ENCODE measurements at regions not wholly inside any gene's neighbourhood (a gene's known extent, or its start where the extent isn't known, plus 50 kb on each side); places are given as distances from the start of the nearest gene placed in this dataset.

DNA sequence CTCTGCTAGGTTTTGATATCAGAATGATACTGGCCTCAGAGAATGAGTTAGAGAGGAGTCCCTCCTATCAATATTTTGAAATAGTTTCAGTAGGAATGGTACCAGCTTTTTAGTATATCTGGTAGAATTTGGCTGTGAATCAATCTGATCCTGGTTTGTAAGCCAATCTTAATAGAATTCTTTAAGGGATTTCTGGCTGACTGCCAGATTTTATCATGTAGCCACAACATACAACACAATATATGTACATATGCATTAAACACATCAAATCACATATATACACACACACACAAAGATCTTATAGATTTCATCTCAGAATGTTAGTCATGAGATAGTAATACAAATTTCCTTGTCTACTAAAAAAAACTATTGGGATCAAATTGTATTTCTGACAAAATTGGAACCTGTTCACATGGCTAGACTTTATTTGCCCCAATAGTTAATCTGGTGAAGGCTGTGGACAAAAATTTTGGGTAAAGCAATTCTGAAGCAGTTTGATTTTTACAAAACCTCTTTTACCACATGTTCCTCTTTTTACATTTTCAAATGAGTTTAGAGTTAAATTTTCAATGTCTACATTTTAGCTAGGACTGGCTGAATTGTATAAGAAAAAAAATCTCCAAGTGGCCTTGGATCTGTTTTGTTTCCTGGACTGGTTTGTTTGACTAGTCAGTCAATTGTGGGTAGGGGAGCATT, 151.7 kb downstream of the FASLG start:
- Histone ChIP-seq H3K27ac (ENCODE audit: control insufficient read depth, insufficient read depth, low read length) (no peak overlapping the region), H4K20me1 (ENCODE audit: control insufficient read depth, extremely low read depth, insufficient read depth, low read length) (no peaks in the 10 kb centered on the region), H3K9me1 (ENCODE audit: control insufficient read depth, extremely low read depth, insufficient read depth, low read length) (no peaks in the 10 kb centered on the region), H3K9me3 (ENCODE audit: control insufficient read depth, low read depth, low read length) (no peaks in the 10 kb centered on the region), H3K36me3 (ENCODE audit: control insufficient read depth in 2 of 2, extremely low read depth in 1 of 2, insufficient read depth in 2 of 2, low read length in 2 of 2) (no peaks in the 10 kb centered on the region), H2AFZ (ENCODE audit: control insufficient read depth, low read length) (no peak overlapping the region), H3K79me2 (ENCODE audit: control insufficient read depth, insufficient read depth, low read length) (no peaks in the 10 kb centered on the region), H3K9ac (ENCODE audit: control insufficient read depth, extremely low read depth, insufficient read depth, low read length) (no peak overlapping the region), H3K27me3 (ENCODE audit: control insufficient read depth, extremely low read depth, insufficient read depth, low read length) (no peaks in the 10 kb centered on the region), H3K4me1 (ENCODE audit: control insufficient read depth, extremely low read depth, insufficient read depth, low read length) (no peaks in the 10 kb centered on the region), H3K4me3 (ENCODE audit: control insufficient read depth in 2 of 3, extremely low read depth in 1 of 3, insufficient read depth in 2 of 3, low read depth in 1 of 3, low read length in 3 of 3) (no peak overlapping the region), H3K4me2 (ENCODE audit: control insufficient read depth, extremely low read depth, insufficient read depth, low read depth, low read length) (no peak overlapping the region)
- dilution Hi-C loops (cut with MboI; ENCODE audit: extremely low pct_ligation_motif_present, low sequenced_read_pairs), result no loop called here
- FAIRE-seq (peak; percentile 9), DNase-seq (ENCODE audit: low read depth, low spot score) (no peak)
- TF ChIP-seq, protein P1, sequence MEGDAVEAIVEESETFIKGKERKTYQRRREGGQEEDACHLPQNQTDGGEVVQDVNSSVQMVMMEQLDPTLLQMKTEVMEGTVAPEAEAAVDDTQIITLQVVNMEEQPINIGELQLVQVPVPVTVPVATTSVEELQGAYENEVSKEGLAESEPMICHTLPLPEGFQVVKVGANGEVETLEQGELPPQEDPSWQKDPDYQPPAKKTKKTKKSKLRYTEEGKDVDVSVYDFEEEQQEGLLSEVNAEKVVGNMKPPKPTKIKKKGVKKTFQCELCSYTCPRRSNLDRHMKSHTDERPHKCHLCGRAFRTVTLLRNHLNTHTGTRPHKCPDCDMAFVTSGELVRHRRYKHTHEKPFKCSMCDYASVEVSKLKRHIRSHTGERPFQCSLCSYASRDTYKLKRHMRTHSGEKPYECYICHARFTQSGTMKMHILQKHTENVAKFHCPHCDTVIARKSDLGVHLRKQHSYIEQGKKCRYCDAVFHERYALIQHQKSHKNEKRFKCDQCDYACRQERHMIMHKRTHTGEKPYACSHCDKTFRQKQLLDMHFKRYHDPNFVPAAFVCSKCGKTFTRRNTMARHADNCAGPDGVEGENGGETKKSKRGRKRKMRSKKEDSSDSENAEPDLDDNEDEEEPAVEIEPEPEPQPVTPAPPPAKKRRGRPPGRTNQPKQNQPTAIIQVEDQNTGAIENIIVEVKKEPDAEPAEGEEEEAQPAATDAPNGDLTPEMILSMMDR (optimal IDR thresholded peaks at IDR 0.05 in 1 of 3, IDR thresholded peaks at IDR 0.05 in 1 of 3, conservative IDR thresholded peaks at IDR 0.05 in 1 of 3; ENCODE audit: extremely low read depth in 1 of 3, insufficient read depth in 2 of 3, low read length in 3 of 3), result no peak
- no peak for TF ChIP-seq EZH2 (IDR thresholded peaks at IDR 0.05; ENCODE audit: low read length)

DNA sequence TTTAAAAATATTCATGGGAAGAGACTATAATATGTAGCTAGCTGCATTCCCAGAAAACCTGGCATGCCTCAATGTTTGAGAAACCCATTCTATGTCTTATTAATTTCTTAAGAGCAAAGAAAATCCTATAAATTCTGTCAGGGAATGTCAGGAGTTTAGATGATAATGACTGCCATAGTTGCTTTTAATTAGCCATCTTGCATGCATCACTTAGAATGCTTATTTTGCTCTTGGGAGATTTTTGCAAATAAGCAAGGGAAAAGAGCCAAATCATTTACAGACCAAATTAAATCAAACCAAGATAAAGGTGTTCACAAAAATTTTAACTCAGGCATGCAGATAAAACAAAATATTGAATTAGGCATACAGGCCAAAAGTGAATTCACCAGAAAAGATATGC, 152.8 kb downstream of the FASLG start:
- Histone ChIP-seq H3K9me1 (ENCODE audit: control insufficient read depth, extremely low read depth, insufficient read depth, low read length) (no peaks in the 10 kb centered on the region), H3K9ac (ENCODE audit: control insufficient read depth, extremely low read depth, insufficient read depth, low read length) (no peak overlapping the region), H3K79me2 (ENCODE audit: control insufficient read depth, insufficient read depth, low read length) (no peaks in the 10 kb centered on the region), H3K4me1 (ENCODE audit: control insufficient read depth, extremely low read depth, insufficient read depth, low read length) (no peaks in the 10 kb centered on the region), H2AFZ (ENCODE audit: control insufficient read depth, low read length) (no peak overlapping the region), H3K4me2 (ENCODE audit: control insufficient read depth, extremely low read depth, insufficient read depth, low read depth, low read length) (no peak overlapping the region), H3K4me3 (ENCODE audit: control insufficient read depth in 2 of 3, extremely low read depth in 1 of 3, insufficient read depth in 2 of 3, low read depth in 1 of 3, low read length in 3 of 3) (no peak overlapping the region), H3K27ac (ENCODE audit: control insufficient read depth, insufficient read depth, low read length) (no peak overlapping the region), H3K27me3 (ENCODE audit: control insufficient read depth, extremely low read depth, insufficient read depth, low read length) (no peaks in the 10 kb centered on the region), H4K20me1 (ENCODE audit: control insufficient read depth, extremely low read depth, insufficient read depth, low read length) (no peaks in the 10 kb centered on the region), H3K9me3 (ENCODE audit: control insufficient read depth, low read depth, low read length) (no peaks in the 10 kb centered on the region), H3K36me3 (ENCODE audit: control insufficient read depth in 2 of 2, extremely low read depth in 1 of 2, insufficient read depth in 2 of 2, low read length in 2 of 2) (no peaks in the 10 kb centered on the region)
- dilution Hi-C loops (cut with MboI; ENCODE audit: extremely low pct_ligation_motif_present, low sequenced_read_pairs), result no loop called here
- DNase-seq (ENCODE audit: low read depth, low spot score) (no peak), FAIRE-seq (no peak)
- TF ChIP-seq EZH2 (IDR thresholded peaks at IDR 0.05; ENCODE audit: low read length), result no peak
- TF ChIP-seq, protein P1 (optimal IDR thresholded peaks at IDR 0.05 in 1 of 3, IDR thresholded peaks at IDR 0.05 in 1 of 3, conservative IDR thresholded peaks at IDR 0.05 in 1 of 3; ENCODE audit: extremely low read depth in 1 of 3, insufficient read depth in 2 of 3, low read length in 3 of 3), result no peak
